ENCODE measurements at regions not wholly inside any gene's neighbourhood (a gene's known extent, or its start where the extent isn't known, plus 50 kb on each side); places are given as distances from the start of the nearest gene placed in this dataset.

GRCh38 chr4:85391589-85392410 is 83.2 kb upstream of the ARHGAP24 start:
- no peak for TF ChIP-seq EZH2 (IDR thresholded peaks at IDR 0.05; ENCODE audit: borderline replicate concordance, low read length)
- TF ChIP-seq CTCF (IDR thresholded peaks at IDR 0.05; ENCODE audit: low read length) = no peak
